ENCODE measurements at regions not wholly inside any gene's neighbourhood (a gene's known extent, or its start where the extent isn't known, plus 50 kb on each side); places are given as distances from the start of the nearest gene placed in this dataset.

DNA sequence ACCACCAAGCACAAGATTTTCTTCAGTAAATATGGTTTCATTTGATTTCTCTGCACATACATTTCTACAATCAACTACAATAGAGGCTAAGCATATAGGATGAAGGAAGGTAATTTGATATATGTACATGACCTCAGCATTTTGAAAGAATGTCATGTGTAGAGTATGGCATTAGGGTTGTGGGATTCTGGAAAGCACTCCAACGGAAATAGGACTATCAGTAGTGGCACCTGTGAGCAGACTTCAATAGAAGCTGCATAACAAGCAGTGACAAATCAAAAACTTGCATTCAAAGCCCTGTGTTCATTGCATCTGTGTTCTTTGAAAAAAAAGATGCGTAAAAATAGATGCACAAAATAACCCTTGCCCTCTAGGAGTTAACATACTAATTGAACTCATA is 57.5 kb upstream of the EYA4 start:
- TF ChIP-seq FOXP2 (optimal IDR thresholded peaks at IDR 0.05; ENCODE audit: borderline replicate concordance, extremely low read depth, extremely low read length, insufficient read depth) (no peak), POLR2AphosphoS5 (IDR thresholded peaks at IDR 0.05; ENCODE audit: low read depth, low read length) (no peak), TAF1 (IDR thresholded peaks at IDR 0.05; ENCODE audit: borderline replicate concordance, insufficient read depth, low read length) (no peak), SIN3A (IDR thresholded peaks at IDR 0.05; ENCODE audit: borderline replicate concordance, insufficient read depth, low read length) (no peak)
- TF ChIP-seq, protein P1, sequence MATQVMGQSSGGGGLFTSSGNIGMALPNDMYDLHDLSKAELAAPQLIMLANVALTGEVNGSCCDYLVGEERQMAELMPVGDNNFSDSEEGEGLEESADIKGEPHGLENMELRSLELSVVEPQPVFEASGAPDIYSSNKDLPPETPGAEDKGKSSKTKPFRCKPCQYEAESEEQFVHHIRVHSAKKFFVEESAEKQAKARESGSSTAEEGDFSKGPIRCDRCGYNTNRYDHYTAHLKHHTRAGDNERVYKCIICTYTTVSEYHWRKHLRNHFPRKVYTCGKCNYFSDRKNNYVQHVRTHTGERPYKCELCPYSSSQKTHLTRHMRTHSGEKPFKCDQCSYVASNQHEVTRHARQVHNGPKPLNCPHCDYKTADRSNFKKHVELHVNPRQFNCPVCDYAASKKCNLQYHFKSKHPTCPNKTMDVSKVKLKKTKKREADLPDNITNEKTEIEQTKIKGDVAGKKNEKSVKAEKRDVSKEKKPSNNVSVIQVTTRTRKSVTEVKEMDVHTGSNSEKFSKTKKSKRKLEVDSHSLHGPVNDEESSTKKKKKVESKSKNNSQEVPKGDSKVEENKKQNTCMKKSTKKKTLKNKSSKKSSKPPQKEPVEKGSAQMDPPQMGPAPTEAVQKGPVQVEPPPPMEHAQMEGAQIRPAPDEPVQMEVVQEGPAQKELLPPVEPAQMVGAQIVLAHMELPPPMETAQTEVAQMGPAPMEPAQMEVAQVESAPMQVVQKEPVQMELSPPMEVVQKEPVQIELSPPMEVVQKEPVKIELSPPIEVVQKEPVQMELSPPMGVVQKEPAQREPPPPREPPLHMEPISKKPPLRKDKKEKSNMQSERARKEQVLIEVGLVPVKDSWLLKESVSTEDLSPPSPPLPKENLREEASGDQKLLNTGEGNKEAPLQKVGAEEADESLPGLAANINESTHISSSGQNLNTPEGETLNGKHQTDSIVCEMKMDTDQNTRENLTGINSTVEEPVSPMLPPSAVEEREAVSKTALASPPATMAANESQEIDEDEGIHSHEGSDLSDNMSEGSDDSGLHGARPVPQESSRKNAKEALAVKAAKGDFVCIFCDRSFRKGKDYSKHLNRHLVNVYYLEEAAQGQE (IDR thresholded peaks at IDR 0.05; ENCODE audit: insufficient read depth in 1 of 2, low read depth in 2 of 2, low read length in 2 of 2) = no peak

GRCh38 chr6:133184798-133185372 is 56.3 kb upstream of the EYA4 start:
- no peak for TF ChIP-seq POLR2AphosphoS5 (IDR thresholded peaks at IDR 0.05; ENCODE audit: low read depth, low read length)

DNA sequence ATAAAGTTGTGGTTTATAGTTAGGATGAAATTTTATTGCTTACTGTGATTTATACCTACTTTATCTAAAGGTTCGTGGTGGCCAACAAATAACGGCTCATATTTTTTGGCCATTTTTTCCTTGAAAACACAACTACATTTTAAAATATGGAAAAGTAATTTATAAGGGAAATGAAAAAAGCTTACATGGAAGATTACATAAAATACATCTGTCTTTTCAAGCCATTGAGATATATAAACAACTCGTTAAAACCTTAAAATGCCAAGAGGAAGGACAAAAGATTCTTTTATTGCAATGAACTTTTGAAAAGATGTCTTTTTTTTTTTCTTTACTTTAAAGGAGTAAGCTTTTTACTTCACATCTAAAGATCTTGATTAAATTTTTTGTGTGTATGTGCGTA is 55.4 kb upstream of the EYA4 start:
- no peak for TF ChIP-seq SIN3A (IDR thresholded peaks at IDR 0.05; ENCODE audit: borderline replicate concordance, insufficient read depth, low read length)
- TF ChIP-seq TAF1 (IDR thresholded peaks at IDR 0.05; ENCODE audit: borderline replicate concordance, insufficient read depth, low read length) = no peak
- TF ChIP-seq, protein P1 (IDR thresholded peaks at IDR 0.05; ENCODE audit: insufficient read depth in 1 of 2, low read depth in 2 of 2, low read length in 2 of 2) = no peak
- TF ChIP-seq FOXP2 (optimal IDR thresholded peaks at IDR 0.05; ENCODE audit: borderline replicate concordance, extremely low read depth, extremely low read length, insufficient read depth) = no peak
- TF ChIP-seq POLR2AphosphoS5 (IDR thresholded peaks at IDR 0.05; ENCODE audit: low read depth, low read length) = no peak

DNA sequence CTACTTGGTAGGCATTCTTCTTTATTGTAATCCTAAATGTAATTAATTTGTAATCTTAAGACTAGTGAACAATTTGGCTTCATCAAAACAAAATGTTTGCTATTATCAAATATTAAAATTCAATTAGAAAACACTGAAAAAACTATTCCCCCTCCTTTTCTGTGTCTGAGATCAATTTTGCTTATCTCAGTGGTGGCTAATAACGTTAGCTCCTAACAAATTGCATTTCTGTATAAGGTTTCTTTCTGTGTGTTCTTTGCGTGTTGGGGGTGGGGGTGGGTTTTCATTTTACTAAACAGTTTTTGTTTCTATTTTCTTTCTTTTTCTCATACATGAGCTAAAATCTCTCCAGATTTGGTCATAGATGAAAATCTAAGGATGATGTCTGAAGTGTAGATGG is 54.0 kb upstream of the EYA4 start:
- TF ChIP-seq, protein P1 (IDR thresholded peaks at IDR 0.05; ENCODE audit: insufficient read depth in 1 of 2, low read depth in 2 of 2, low read length in 2 of 2) = no peak
- TF ChIP-seq FOXP2 (optimal IDR thresholded peaks at IDR 0.05; ENCODE audit: borderline replicate concordance, extremely low read depth, extremely low read length, insufficient read depth) (no peak), TAF1 (IDR thresholded peaks at IDR 0.05; ENCODE audit: borderline replicate concordance, insufficient read depth, low read length) (no peak), POLR2AphosphoS5 (IDR thresholded peaks at IDR 0.05; ENCODE audit: low read depth, low read length) (no peak), SIN3A (IDR thresholded peaks at IDR 0.05; ENCODE audit: borderline replicate concordance, insufficient read depth, low read length) (no peak)

- no peak for TF ChIP-seq TAF1 (IDR thresholded peaks at IDR 0.05; ENCODE audit: borderline replicate concordance, insufficient read depth, low read length)
Observed at GRCh38 chr6:133187657-133188453, 53.3 kb upstream of the EYA4 start.

DNA sequence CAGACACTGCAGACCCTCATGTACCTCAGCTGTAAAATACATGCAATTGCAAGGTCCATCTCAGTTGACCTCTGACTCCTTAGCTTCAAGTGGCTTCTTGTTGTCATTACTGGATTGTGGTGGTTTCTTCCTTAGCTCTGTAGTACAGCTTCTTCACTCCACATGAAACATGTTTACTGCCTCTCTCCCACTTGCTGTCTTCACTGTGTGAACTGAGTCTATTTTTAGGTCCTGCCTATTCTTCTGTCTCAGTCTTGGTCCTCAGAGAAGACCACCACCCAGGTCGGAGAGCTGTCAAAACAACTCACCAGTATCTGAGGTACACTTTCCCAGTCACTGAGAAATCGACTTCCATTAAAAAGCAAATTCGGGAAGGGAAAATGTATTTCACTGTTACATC is 50.2 kb upstream of the EYA4 start:
- TF ChIP-seq, protein P1 (IDR thresholded peaks at IDR 0.05; ENCODE audit: insufficient read depth in 1 of 2, low read depth in 2 of 2, low read length in 2 of 2) = no peak
- TF ChIP-seq FOXP2 (optimal IDR thresholded peaks at IDR 0.05; ENCODE audit: borderline replicate concordance, extremely low read depth, extremely low read length, insufficient read depth) (no peak), SIN3A (IDR thresholded peaks at IDR 0.05; ENCODE audit: borderline replicate concordance, insufficient read depth, low read length) (no peak), POLR2AphosphoS5 (IDR thresholded peaks at IDR 0.05; ENCODE audit: low read depth, low read length) (no peak), TAF1 (IDR thresholded peaks at IDR 0.05; ENCODE audit: borderline replicate concordance, insufficient read depth, low read length) (no peak)
